ENCODE measurements at regions not wholly inside any gene's neighbourhood (a gene's known extent, or its start where the extent isn't known, plus 50 kb on each side); places are given as distances from the start of the nearest gene placed in this dataset.
"Not testable (repeated sequence)": the region's sequence is repeated elsewhere in the genome, so short reads cannot be mapped to it uniquely, and the experiment has no call there.

DNA sequence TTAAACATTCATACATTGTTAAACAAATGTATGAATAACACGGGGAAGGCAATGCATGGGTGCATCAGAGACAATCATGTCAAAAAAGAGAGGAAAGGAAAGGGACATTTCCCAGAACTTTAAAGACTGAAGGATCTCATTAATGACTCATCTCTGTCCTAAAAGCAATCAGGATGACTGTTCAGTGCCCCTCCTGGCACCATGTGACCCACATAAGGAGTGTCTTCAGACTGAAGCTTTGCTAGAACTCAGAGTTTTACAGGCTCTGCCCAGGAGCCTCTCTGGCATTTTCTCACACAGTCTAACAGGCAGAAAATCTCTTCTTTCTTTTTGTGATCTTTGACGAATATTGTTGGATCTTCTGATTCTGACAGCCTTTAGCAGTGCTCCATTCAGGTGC is 315.3 kb downstream of the OTUD1 start:
- no peak for DNase-seq (ENCODE audit: low read depth in 2 of 2)

DNA sequence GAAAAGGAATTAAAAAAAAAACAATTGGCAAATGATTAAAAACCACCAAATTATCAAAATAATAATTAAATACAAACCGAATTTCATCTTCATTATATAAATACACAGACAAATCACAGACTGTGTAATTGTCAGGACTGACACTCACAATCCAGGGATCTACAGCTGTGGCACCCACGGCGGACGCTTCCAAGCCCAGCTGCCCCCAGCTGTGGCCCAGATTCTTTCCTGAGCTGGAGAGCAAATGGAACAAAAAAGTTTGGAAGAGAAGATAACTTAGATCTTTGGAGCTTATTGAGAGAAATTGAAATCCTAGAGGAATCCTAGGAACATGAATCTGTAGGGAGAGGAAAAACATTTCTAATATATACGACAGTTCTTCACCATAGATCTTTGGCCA is 316.1 kb downstream of the OTUD1 start:
- no peak for DNase-seq (ENCODE audit: low read depth in 2 of 2)

DNA sequence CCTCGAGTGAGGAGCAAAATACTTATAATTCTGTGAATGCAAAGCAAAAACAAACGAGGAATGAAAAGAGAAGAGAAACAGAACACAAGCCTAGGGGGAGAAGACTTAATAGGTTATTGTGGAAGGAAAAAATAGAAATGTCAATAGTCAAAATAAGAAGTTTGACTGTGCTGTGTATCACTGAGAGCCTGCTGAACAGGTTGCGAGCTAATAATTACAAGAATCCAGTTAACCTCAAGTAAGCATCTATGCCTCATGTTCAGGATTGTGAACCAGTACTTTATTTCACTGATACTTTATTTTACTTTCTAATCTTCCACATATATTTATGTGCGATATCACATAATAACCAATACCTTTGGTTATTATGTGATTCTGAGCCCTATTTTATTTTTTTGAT is 316.7 kb downstream of the OTUD1 start:
- no peak for DNase-seq (ENCODE audit: low read depth in 2 of 2)

DNA sequence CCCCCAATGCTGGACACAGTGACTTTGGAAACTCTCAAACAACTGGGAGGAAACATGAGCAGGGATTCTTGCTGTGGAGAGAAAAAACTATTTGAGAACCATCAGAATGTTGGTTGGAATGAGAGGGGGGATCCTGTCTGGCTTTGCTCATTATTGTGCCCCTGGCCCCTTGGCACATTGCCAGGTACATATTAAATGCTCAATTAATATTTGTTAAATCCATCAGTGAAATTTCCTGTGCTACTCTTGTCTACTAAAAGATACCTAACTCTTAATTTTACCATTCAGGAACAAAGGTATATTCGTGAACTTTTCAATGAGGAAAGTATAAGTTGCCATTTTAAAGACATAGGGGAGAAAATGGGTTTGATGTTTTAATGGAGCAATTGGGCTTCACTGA is 329.4 kb downstream of the OTUD1 start:
- no peak for DNase-seq (ENCODE audit: low read depth in 2 of 2)

DNA sequence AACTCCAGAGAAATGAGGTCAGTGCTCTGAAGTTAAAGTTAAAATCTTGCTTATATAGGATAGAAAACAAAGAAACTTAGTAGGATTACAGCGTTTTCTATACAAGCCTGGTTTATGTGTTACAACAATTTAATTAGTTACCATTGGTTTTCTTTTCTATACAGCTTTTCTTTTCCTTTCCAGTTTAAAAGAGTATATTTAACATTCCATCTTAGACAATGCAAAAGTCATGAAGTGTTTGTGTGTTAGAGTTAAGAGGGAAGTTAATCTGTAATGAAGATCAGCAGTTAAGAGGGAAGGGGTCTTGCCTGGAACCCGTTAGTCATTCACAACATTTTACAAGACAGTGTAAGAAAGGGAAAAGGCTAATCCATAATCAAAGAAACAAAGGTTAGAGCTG is 338.3 kb downstream of the OTUD1 start:
- DNase-seq (ENCODE audit: low read depth in 2 of 2) = no peak

DNA sequence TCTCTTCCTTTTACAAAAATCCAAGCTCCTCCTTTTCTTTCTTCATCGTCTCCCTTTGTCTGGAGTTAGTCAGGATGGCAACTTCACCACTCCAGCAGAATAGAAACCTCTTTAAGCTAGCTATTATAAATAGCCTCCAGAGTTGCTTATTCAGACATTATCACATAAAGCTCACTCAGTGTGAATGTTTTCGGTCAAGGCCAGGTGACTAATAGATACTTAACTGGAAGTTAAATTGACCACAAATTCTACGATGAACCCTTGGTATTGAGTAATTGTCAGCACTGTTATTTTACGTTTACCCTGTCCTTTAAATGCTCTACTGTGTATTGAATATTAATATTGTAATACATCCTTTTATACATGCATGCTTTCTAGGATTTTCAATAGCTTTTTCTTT is 340.4 kb downstream of the OTUD1 start:
- no peak for DNase-seq (ENCODE audit: low read depth in 2 of 2)

DNA sequence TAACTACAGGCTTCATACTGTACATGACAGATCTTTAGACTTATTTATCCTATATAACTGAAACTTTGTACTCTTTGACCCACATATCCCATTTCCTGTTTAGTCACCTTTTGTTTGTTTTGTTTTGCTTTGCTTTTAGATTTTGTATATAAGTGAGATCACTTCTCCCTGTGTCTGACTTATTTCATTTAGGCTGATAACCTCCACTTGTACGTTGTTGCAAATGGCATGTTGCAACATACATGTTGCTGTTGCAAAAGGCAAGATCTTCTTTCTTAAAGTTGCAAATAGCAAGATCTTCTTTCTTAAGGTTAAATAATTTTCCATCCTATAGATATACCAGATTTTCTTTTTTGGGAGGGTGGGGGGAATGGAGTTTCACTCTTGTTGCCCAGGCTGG is 341.5 kb downstream of the OTUD1 start:
- no peak for DNase-seq (ENCODE audit: low read depth in 2 of 2)

DNA sequence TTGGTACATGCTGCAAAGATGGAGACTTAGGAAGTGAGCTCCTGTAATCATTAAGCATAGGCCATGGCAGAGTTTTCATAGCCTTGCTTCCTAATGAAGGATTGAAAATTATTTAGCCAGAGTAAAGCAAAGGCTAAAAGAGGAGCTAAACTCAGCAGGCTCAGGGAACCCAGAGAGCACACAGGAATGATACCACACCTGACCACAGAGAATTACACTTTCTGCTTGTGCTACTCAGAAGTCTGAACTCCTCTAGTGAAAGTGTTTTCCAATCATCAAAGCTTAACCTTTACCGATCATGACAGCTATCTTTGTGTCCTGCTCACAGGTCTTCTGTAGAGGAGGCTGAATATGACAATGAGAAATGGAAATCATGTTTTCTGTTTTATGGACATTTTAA is 347.7 kb downstream of the OTUD1 start:
- DNase-seq (ENCODE audit: low read depth in 2 of 2) = no peak

DNA sequence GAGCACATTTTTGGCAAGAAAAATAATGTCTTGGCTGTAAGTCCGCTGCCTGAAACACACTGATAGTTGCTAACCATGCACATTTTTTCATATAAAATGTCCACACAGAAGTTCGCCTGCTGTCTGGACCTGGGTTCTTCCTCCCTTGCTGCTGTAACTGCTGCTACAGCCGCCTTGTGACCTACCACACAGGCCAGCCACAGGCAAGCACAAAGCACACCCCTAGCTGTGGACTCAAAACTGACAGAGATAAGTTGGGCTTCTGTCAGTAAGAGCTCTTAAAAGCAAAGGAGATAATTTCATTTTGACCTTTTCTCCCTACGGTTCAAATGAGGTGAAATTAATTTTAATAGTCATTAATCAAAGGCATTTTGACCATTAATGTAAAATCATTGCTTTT is 354.7 kb downstream of the OTUD1 start:
- no peak for DNase-seq (ENCODE audit: low read depth in 2 of 2)

DNA sequence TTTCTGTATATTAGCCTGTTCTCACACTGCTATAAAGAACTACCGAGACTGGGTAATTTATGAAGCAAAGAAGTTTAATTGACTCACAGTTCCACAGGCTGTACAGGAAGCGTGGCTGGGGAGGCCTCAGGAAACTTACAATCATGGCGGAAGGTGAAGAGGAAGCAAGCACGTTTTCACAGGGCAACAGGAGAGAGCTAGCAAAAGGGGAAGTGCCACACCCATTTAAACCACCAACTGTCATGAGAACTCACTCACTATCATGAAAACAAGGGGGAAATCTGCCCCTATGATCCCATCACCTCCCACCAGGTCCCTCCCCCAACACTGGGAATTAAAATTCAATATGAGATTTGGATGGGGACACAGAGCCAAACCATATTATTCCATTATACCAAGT is 358.6 kb downstream of the OTUD1 start:
- DNase-seq (ENCODE audit: low read depth in 2 of 2) = not testable (repeated sequence)

DNA sequence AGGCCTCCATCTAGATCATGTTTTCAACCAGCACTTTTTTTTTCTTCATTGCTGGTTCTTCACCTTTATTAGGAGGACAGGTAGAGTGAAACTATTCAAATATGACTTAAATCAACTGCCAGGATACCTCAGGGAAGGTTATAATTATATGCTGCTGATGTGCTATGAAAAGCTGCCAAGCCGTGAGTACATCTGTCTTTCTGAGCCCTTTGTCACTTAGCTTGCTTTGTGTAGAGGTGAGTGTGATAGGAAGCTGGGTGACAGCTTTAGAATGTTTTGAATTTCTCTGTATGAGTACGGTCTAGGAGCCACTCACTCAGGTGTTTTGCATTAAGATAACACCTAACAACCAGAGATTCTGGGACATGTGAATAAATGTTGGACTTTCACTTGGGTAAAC is 365.2 kb downstream of the OTUD1 start:
- no peak for DNase-seq (ENCODE audit: low read depth in 2 of 2)

DNA sequence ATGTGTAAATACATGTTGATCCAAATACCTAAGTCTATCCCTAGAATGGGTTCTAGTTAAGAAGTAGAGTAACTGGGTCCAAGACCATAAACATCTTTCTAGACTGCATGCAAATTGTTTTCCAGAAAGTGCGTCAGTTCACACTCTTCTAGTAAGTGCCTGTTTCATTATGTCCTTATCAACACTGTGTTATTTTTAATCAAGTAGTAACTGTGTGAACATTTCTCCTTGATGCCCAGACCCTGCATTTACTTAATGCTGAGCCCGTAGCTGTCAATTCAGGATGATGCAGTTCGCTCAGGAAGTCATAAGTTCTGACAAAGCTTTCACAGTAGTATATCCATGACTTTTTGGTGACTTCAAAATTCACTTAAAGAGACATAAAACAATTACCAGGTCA is 374.8 kb downstream of the OTUD1 start:
- no peak for DNase-seq (ENCODE audit: low read depth in 2 of 2)

DNA sequence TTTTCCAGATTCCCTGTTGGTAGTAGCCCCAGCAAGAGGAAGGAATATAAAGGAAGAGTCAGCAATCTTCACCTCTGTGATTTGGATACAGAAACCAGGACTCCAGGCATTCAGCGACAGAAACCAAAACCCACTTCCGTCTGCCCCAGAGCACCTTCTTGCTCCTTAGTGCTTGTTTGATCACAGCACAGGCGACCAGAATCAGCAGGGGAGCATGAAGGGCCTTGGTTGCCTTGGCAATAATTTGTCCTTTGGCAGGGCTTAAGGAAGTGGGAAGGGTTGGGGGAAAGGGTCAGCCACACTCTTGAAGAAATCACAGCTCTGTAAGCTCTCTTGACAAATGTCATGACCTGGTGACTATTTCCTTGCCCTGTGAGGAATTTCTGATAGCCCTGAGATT is 379.6 kb downstream of the OTUD1 start:
- DNase-seq (ENCODE audit: low read depth in 2 of 2) = no peak

DNA sequence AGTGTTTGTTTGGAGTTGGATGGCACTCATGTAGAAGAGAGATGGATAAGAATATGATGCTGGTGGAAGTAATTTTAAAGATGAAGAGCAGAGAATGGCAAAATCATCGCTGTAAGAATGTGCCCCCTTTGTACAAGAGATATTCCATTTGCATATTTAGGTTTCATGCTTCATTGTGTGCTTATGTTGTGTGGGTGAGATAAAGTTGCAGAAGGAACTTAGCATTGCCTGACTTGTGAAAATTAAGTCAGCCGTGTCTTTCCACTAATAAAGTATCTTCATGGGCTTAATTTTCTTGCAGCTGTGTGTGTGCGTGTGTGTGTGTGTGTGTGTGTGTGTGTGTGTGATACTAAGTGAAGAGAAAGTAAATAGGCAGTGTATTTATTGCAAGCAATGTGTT is 381.9 kb downstream of the OTUD1 start:
- no peak for DNase-seq (ENCODE audit: low read depth in 2 of 2)

DNA sequence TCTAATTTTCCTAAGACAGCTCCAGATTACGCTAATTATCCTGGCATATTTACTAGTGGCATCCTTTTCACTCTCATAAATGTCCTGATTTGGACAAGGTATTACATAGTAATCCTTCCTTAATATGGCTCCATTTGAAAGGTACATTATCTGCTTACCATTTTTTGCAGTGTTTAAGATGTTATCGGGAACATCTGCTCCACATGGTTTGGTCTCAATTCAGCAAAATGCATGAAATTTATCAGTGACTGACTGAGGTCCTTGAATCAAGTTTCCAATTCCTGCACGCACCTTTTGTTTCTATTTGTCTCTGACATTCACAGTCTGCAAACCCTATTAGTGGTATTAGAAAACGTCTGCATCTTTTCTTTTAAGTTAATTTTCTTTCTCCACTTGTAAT is 384.1 kb upstream of the KIAA1217 start:
- DNase-seq (ENCODE audit: low read depth in 2 of 2) = no peak

DNA sequence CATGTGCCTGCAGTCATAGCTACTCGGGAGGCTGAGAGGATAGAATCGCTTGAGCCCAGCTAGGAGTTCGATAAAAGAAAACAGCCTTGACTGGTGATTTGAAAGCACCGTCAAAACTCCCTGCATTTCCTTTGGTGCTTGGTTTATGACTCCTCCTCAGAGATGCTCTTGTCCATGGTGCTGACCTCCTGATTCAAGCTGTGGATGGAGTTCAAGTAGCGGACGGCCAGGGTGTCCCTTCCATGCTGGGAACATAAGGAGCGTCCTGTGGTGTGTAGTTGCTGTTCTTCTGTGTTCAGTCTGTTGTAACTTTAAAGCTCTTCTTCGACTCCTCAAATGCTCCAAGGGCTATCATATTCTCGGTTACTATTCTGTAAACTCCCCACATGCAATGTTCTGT is 382.5 kb upstream of the KIAA1217 start:
- peak; percentile 2 to 15 for DNase-seq (ENCODE audit: low read depth in 2 of 2)

DNA sequence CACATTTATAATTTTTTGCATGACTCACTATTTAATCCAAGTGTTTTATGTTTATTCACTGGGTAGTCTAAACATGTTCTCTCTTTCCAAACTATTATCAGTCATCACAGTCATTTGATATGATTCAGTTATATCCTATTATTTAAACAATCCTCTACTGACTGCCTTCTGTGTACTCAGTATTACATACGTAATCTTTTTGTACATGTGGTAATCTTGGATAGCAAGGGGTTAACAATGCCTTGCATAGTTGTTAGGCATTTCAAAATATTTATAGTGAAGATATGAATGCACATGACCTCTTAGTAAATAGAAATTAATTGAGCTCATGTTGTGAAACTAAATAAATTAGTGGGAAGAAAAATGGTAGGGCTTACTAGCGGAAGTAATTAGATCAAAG is 379.4 kb upstream of the KIAA1217 start:
- DNase-seq (ENCODE audit: low read depth in 2 of 2) = no peak

DNA sequence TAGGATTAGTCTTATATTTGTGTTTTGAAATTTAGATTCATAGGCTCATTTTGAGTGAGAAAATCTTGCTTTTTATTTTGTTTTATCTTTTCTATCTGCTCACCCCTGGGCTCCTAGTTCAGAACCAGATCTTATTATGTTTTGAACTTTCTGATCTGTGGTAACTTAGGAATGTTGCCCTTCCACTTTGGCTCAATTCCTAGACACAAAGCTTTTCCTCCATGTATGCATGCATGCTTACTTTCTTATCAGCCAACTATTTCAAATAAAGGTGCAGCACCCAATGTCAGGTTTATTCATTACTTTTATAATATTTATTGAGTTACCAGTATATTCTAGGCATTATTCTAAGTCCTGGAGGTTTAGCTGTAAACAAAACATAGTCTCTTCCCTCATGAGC is 374.8 kb upstream of the KIAA1217 start:
- DNase-seq (ENCODE audit: low read depth in 2 of 2) = no peak

DNA sequence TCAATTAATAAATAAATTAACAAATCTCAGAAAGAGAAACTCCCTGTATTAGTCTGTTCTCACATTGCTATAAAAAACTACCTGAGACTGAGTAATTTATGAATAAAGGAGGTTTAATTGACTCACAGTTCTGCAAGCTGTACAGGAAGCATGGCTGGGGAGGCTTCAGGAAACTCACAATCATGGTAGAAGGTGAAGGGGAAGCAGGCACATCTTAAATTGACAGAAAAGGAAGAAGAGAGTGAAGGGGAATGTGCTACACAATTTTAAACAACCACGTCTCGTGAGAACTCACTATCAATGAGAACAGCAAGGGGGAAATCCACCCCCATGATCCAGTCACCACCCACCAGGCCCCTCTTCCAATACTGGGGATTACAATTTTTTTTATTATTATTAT is 358.3 kb upstream of the KIAA1217 start:
- no peak for DNase-seq (ENCODE audit: low read depth in 2 of 2)

DNA sequence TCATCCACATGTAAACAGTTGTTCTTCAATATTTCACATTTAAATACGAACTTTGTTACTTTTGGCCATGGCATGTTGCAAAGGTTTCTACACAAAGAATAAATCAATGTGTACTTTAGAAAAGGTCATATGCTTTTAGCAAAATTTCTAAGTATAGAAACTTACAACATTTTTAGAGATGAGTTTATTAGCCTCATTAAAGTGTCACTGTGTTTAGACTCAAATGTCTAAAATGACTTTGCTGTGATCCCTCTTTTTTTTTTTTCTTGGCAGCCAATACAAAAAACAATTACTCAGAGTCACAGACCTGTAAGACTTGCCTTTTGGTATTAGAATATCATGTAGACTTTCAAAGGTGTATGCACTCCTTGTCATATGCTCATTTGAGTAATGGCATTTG is 349.3 kb upstream of the KIAA1217 start:
- no peak for DNase-seq (ENCODE audit: low read depth in 2 of 2)

DNA sequence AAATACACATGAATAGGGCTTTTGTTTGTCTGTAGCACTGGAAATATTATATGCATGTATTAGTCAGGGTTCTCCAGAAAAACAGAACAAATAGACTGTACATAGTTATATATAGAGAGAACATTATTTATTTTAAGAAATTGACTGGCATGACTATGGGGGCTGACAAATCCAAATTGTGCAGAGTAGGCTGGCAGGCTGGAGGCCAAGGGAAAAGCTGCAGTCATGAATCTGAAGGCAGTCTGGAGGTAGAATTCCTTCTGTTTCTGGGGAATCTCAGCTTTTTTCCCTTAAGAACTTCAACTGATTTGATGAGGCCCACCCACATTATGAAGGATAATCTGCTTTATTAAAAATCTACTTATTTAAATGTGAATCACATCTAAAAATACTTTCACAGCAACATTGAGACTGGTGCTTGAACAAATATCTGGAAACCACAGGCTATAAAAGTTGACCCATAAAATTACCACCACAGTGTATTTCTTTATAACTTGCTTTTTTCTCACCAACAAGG is 344.2 kb upstream of the KIAA1217 start:
- no peak for DNase-seq (ENCODE audit: low read depth in 2 of 2)

DNA sequence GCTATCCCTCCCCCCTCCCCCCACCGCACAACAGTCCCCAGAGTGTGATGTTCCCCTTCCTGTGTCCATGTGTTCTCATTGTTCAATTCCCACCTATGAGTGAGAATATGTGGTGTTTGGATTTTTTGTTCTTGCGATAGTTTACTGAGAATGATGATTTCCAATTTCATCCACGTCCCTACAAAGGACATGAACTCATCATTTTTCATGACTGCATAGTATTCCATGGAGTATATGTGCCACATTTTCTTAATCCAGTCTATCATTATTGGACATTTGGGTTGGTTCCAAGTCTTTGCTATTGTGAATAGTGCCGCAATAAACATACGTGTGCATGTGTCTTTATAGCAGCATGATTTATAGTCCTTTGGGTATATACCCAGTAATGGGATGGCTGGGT is 342.0 kb upstream of the KIAA1217 start:
- DNase-seq (ENCODE audit: low read depth in 2 of 2) = not testable (repeated sequence)

DNA sequence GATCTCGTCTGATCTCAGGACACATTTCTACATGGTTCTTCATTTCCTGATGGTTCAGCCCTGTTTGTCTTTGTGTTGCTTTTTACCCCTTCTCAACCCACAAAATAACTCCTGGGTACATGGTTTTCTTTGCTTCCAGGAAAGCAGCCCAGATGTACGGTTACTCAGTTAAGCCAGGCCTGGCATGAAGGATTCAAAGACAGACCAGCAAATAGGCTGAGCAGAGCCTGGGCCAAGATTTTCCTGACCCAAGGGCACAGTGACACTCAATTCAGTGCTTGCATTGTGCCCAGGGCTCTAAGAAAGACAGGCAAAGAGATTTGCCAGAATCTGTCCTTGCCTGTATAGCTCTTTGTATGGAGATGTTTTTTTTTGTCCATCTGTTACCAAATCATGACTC is 340.8 kb upstream of the KIAA1217 start:
- DNase-seq (ENCODE audit: low read depth in 2 of 2) = no peak

DNA sequence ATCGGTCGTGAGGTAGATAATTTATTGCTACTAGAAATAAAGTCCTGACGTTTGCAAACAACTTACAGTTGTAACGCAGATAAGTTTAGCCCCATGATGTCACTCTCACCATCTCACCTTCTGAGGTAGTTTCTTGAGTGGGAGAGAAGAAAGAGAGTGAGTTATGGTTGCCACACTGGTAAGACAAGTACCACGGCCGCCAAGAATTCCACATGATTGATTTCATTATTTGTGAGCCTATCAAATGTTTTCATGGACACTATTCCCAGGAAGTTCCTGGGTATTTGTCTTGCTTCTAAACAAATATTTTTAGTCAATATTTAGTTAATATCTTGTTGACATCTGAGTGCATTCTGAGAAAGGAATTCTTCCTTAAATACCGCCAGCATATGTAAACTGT is 339.4 kb upstream of the KIAA1217 start:
- no peak for DNase-seq (ENCODE audit: low read depth in 2 of 2)

DNA sequence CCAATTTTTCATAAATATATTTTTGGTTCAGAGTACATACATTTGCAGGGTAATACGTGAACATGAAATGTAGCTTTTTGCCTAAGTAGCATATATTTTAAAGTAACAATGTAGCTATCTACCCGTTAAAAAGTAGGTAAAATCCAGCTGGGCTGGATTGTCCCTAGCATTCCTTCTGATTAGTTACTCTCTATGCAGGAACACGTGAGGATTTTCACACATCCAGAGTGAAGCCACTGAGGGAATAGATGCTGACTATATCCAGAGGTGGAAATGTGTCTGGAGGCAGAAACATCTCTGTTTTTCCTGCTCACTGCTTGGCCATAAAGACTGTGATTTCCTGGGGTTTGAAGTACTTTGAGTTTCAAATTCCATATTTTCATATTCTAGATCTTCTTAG is 338.9 kb upstream of the KIAA1217 start:
- DNase-seq (ENCODE audit: low read depth in 2 of 2) = no peak
